Prostate gland (tissue), 2 donors: ENCODE measurements at regions not wholly inside any gene's neighbourhood (a gene's known extent, or its start where the extent isn't known, plus 50 kb on each side); places are given as distances from the start of the nearest gene placed in this dataset.

ENCODE experiments used
- CTCF ChIP-seq, 4 experiments: fragments of 200-600 bp in 2 of 4; fragments of 450-650 bp in 2 of 4; sonication (generic) in 2 of 4; IDR thresholded peaks; 1 replicate in 3 of 4; 2 replicates in 1 of 4; pipeline ENCODE4 v1.5.1; 2016 to 2019; ENCODE audit warnings: antibody characterized with exemption in 4 of 4, mild to moderate bottlenecking in 2 of 4, moderate library complexity in 2 of 4
- POLR2A ChIP-seq: fragments of 450-650 bp; IDR thresholded peaks from one replicate; pipeline ENCODE4 v1.6.1; 2016; ENCODE audit warnings: antibody characterized with exemption, mild to moderate bottlenecking

GRCh38 chrX:20593402-20593801, 326.7 kb upstream of the RPS6KA3 start:
- TF ChIP-seq CTCF (IDR thresholded peaks at IDR 0.05) (no peak), POLR2A (no peak)
